Astrocyte (in vitro differentiated cells and primary cell): ENCODE measurements at regions not wholly inside any gene's neighbourhood (a gene's known extent, or its start where the extent isn't known, plus 50 kb on each side); places are given as distances from the start of the nearest gene placed in this dataset.

ENCODE experiments used
- DNase-seq: peaks from one replicate; pipeline ENCODE4 v3.0.0-alpha.2; 2010; ENCODE audit warnings: low read depth
- FAIRE-seq: peaks from 2 replicates; lab custom pipeline; 2011; peaks lifted over from hg19 to GRCh38; lab: Jason Lieb, UNC
- H2AFZ ChIP-seq: 2 replicates; pipeline ENCODE4 v1.6.0; 2012; ENCODE audit warnings: low read depth, low read length, inconsistent platforms
- H3K27ac ChIP-seq: 2 replicates; pipeline ENCODE4 v1.5.1; 2011; ENCODE audit warnings: low read depth, low read length, inconsistent platforms
- H3K27me3 ChIP-seq: 2 replicates; pipeline ENCODE4 v1.6.0; 2011; ENCODE audit warnings: low read length, inconsistent platforms; ENCODE audit not compliant: insufficient read depth
- H3K36me3 ChIP-seq: 2 replicates; pipeline ENCODE4 v1.5.1; 2011; ENCODE audit warnings: low read length, inconsistent platforms; ENCODE audit not compliant: insufficient read depth
- H3K4me1 ChIP-seq: 2 replicates; pipeline ENCODE4 v1.5.1; 2011; ENCODE audit warnings: low read length, inconsistent platforms; ENCODE audit not compliant: insufficient read depth
- H3K4me2 ChIP-seq: 2 replicates; pipeline ENCODE4 v1.6.0; 2012; ENCODE audit warnings: low read length, inconsistent platforms
- H3K4me3 ChIP-seq: 2 replicates; pipeline ENCODE4 v1.5.1; 2011; ENCODE audit warnings: low read depth, mild to moderate bottlenecking, low read length, inconsistent platforms; ENCODE audit not compliant: insufficient read depth
- H3K79me2 ChIP-seq: 2 replicates; pipeline ENCODE4 v1.6.0; 2012; ENCODE audit warnings: mild to moderate bottlenecking, low read length, inconsistent platforms; ENCODE audit not compliant: insufficient read depth
- H3K9ac ChIP-seq: 2 replicates; pipeline ENCODE4 v1.6.0; 2012; ENCODE audit warnings: mild to moderate bottlenecking, low read length, inconsistent platforms
- H3K9me3 ChIP-seq: 2 replicates; pipeline ENCODE4 v1.5.1; 2012; ENCODE audit warnings: low read depth, mild to moderate bottlenecking, low read length, inconsistent platforms; ENCODE audit not compliant: insufficient read depth
- H4K20me1 ChIP-seq: 2 replicates; pipeline ENCODE4 v1.6.0; 2012; ENCODE audit warnings: low read length, inconsistent platforms; ENCODE audit not compliant: insufficient read depth
- H3K27ac Mint-ChIP-seq: one replicate; pipeline ENCODE4 v1.8.0; 2021; ENCODE audit warnings: mild to moderate bottlenecking, mixed read lengths; ENCODE audit not compliant: unreplicated experiment
- H3K27me3 Mint-ChIP-seq: one replicate; pipeline ENCODE4 v1.8.0; 2021; ENCODE audit warnings: low read depth, mixed read lengths; ENCODE audit not compliant: unreplicated experiment
- H3K36me3 Mint-ChIP-seq: one replicate; pipeline ENCODE4 v1.8.0; 2021; ENCODE audit warnings: low read depth, mixed read lengths; ENCODE audit not compliant: unreplicated experiment
- H3K4me1 Mint-ChIP-seq: one replicate; pipeline ENCODE4 v1.8.0; 2021; ENCODE audit warnings: low read depth, mixed read lengths; ENCODE audit not compliant: unreplicated experiment
- H3K4me3 Mint-ChIP-seq: one replicate; pipeline ENCODE4 v1.8.0; 2021; ENCODE audit warnings: mild to moderate bottlenecking, moderate library complexity, mixed read lengths; ENCODE audit not compliant: unreplicated experiment
- H3K9me3 Mint-ChIP-seq: one replicate; pipeline ENCODE4 v1.8.0; 2021; ENCODE audit warnings: mild to moderate bottlenecking, mixed read lengths; ENCODE audit not compliant: unreplicated experiment
- EZH2 ChIP-seq: IDR thresholded peaks from 2 replicates; pipeline ENCODE4 v1.6.1; 2012; ENCODE audit warnings: mild to moderate bottlenecking, low read length, inconsistent platforms; ENCODE audit not compliant: insufficient read depth
- TF ChIP-seq, protein P1 (sequence below): IDR thresholded peaks from 2 replicates; pipeline ENCODE4 v1.5.1; 2011; ENCODE audit warnings: low read depth, mild to moderate bottlenecking, inconsistent platforms, low read length, moderate library complexity; ENCODE audit not compliant: insufficient read depth

GRCh38 chr6:166862978-166863530, 93.3 kb downstream of the RNASET2 start:
- H3K27me3 ChIP-seq: peaks cover 33% of the 10 kb centered on the region
- peak overlapping the region; percentile 77 for H3K4me3 Mint-ChIP-seq
- H3K4me1 Mint-ChIP-seq: peaks cover 5% of the 10 kb centered on the region
- no peak for TF ChIP-seq EZH2
- TF ChIP-seq, protein P1, sequence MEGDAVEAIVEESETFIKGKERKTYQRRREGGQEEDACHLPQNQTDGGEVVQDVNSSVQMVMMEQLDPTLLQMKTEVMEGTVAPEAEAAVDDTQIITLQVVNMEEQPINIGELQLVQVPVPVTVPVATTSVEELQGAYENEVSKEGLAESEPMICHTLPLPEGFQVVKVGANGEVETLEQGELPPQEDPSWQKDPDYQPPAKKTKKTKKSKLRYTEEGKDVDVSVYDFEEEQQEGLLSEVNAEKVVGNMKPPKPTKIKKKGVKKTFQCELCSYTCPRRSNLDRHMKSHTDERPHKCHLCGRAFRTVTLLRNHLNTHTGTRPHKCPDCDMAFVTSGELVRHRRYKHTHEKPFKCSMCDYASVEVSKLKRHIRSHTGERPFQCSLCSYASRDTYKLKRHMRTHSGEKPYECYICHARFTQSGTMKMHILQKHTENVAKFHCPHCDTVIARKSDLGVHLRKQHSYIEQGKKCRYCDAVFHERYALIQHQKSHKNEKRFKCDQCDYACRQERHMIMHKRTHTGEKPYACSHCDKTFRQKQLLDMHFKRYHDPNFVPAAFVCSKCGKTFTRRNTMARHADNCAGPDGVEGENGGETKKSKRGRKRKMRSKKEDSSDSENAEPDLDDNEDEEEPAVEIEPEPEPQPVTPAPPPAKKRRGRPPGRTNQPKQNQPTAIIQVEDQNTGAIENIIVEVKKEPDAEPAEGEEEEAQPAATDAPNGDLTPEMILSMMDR: no peak
- no peaks in the 10 kb centered on the region for H3K36me3 Mint-ChIP-seq
- peaks cover 2% of the 10 kb centered on the region for H3K4me1 ChIP-seq
- H4K20me1 ChIP-seq: no peaks in the 10 kb centered on the region
- no peak for DNase-seq
- no peak for FAIRE-seq
- no peak overlapping the region for H3K27ac Mint-ChIP-seq
- H3K9ac ChIP-seq: peak overlapping the region; percentile 38
- peak overlapping the region; percentile 44 for H3K4me3 ChIP-seq
- H3K27ac ChIP-seq: no peak overlapping the region
- peaks cover 3% of the 10 kb centered on the region for H3K9me3 ChIP-seq
- peak overlapping the region; percentile 60 for H2AFZ ChIP-seq
- no peaks in the 10 kb centered on the region for H3K9me3 Mint-ChIP-seq
- H3K79me2 ChIP-seq: no peaks in the 10 kb centered on the region
- H3K27me3 Mint-ChIP-seq: peaks cover 22% of the 10 kb centered on the region
- H3K36me3 ChIP-seq: no peaks in the 10 kb centered on the region
- H3K4me2 ChIP-seq: peak overlapping the region; percentile 86

GRCh38 chr6:166862287-166862977, 93.9 kb downstream of the RNASET2 start:
- peak overlapping the region; percentile 86 for H3K4me2 ChIP-seq
- no peak overlapping the region for H3K27ac ChIP-seq
- H3K27me3 ChIP-seq: peaks cover 33% of the 10 kb centered on the region
- Mint-ChIP-seq H3K36me3 (peaks cover 1% of the 10 kb centered on the region), H3K9me3 (no peaks in the 10 kb centered on the region), H3K4me1 (peaks cover 5% of the 10 kb centered on the region), H3K4me3 (peak overlapping the region; percentile 89), H3K27me3 (peaks cover 22% of the 10 kb centered on the region), H3K27ac (no peak overlapping the region)
- H4K20me1 ChIP-seq: no peaks in the 10 kb centered on the region
- H3K36me3 ChIP-seq: no peaks in the 10 kb centered on the region
- peak overlapping the region; percentile 49 for H3K4me3 ChIP-seq
- peak; percentile 2 for DNase-seq
- peak overlapping the region; percentile 75 for H2AFZ ChIP-seq
- FAIRE-seq: no peak
- no peaks in the 10 kb centered on the region for H3K79me2 ChIP-seq
- TF ChIP-seq EZH2: peak; percentile 55
- TF ChIP-seq, protein P1: no peak
- H3K9ac ChIP-seq: peak overlapping the region; percentile 38
- H3K4me1 ChIP-seq: peaks cover 2% of the 10 kb centered on the region
- H3K9me3 ChIP-seq: peaks cover 3% of the 10 kb centered on the region

DNA sequence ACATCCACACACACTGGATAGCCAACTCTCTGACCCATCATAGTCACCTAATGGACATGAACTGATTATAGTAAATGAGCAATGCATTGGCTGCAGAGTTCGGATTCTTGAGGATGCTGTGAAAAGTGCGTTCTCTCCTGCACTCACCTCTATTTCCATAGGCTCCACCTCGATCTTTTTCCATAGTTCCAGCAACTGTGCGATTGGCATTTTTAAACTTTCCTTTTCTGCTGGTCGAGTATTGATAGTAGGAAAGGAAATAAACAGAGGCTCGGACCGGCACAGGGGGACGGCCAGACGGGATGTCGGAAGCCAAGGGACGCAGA, 94.4 kb downstream of the RNASET2 start:
- DNase-seq (no peak), FAIRE-seq (no peak)
- Histone ChIP-seq H2AFZ (peak overlapping the region; percentile 75), H3K79me2 (no peaks in the 10 kb centered on the region), H3K4me2 (peak overlapping the region; percentile 86), H4K20me1 (no peaks in the 10 kb centered on the region), H3K27ac (no peak overlapping the region), H3K4me3 (peak overlapping the region; percentile 49), H3K9me3 (peaks cover 3% of the 10 kb centered on the region), H3K9ac (peak overlapping the region; percentile 38), H3K27me3 (peaks cover 33% of the 10 kb centered on the region), H3K36me3 (no peaks in the 10 kb centered on the region), H3K4me1 (peaks cover 2% of the 10 kb centered on the region)
- H3K4me3 Mint-ChIP-seq: peak overlapping the region; percentile 89
- no peaks in the 10 kb centered on the region for H3K9me3 Mint-ChIP-seq
- TF ChIP-seq, protein P1: no peak
- TF ChIP-seq EZH2: no peak
- H3K36me3 Mint-ChIP-seq: peaks cover 4% of the 10 kb centered on the region
- peaks cover 5% of the 10 kb centered on the region for H3K4me1 Mint-ChIP-seq
- H3K27me3 Mint-ChIP-seq: peaks cover 18% of the 10 kb centered on the region
- H3K27ac Mint-ChIP-seq: no peak overlapping the region
